Neural cell (in vitro differentiated cells): ENCODE measurements at regions not wholly inside any gene's neighbourhood (a gene's known extent, or its start where the extent isn't known, plus 50 kb on each side); places are given as distances from the start of the nearest gene placed in this dataset.

ENCODE experiments used
- CTCF ChIP-seq: fragments of 450-650 bp; IDR thresholded peaks from 2 replicates; pipeline ENCODE4 v1.5.1; 2014; ENCODE audit warnings: antibody characterized with exemption, mild to moderate bottlenecking, moderate library complexity; ENCODE audit not compliant: poor library complexity, severe bottlenecking
- MXI1 ChIP-seq: fragments of 450-650 bp; conservative IDR thresholded peaks from 2 replicates; pipeline ENCODE4 v1.6.1; 2014; ENCODE audit warnings: antibody characterized with exemption, mild to moderate bottlenecking; ENCODE audit not compliant: poor library complexity, severe bottlenecking
- POLR2AphosphoS5 ChIP-seq: IDR thresholded peaks from 2 replicates; pipeline ENCODE4 v1.6.1; 2012

GRCh38 chr2:129925381-129925780, 54.1 kb upstream of the RAB6C start:
- TF ChIP-seq POLR2AphosphoS5: no peak
- no peak for TF ChIP-seq MXI1
- no peak for TF ChIP-seq CTCF
